ENCODE measurements at regions not wholly inside any gene's neighbourhood (a gene's known extent, or its start where the extent isn't known, plus 50 kb on each side); places are given as distances from the start of the nearest gene placed in this dataset.

GRCh38 chr20:57086066-57086465 lies 180.4 kb downstream of the BMP7 start:
- H3K4me1 ChIP-seq = peaks cover 4% of the 10 kb centered on the region
- ATAC-seq = no peak
- no peak overlapping the region for H3K4me3 ChIP-seq
- DNase-seq = no peak
- no peaks in the 10 kb centered on the region for H3K36me3 ChIP-seq
- intact Hi-C loops (cut with DNase I) = no loop called here
- TF ChIP-seq CTCF (IDR thresholded peaks at IDR 0.05) = no peak
- no peak overlapping the region for H3K27ac ChIP-seq
- H3K9me3 ChIP-seq = no peaks in the 10 kb centered on the region
- H3K27me3 ChIP-seq (ENCODE audit: low read depth) = peaks cover 12% of the 10 kb centered on the region

- H3K27ac ChIP-seq = no peak overlapping the region
- peaks cover 4% of the 10 kb centered on the region for H3K4me1 ChIP-seq
- no peaks in the 10 kb centered on the region for H3K9me3 ChIP-seq
- intact Hi-C loops (cut with DNase I) = no loop called here
- DNase-seq (no peak), ATAC-seq (no peak)
- no peak overlapping the region for H3K4me3 ChIP-seq
- TF ChIP-seq CTCF (IDR thresholded peaks at IDR 0.05) = no peak
- H3K36me3 ChIP-seq = no peaks in the 10 kb centered on the region
- H3K27me3 ChIP-seq (ENCODE audit: low read depth) = peaks cover 19% of the 10 kb centered on the region
Measured at GRCh38 chr20:57087102-57087501, 179.3 kb downstream of the BMP7 start.

- TF ChIP-seq CTCF (IDR thresholded peaks at IDR 0.05) = no peak
- Histone ChIP-seq H3K27me3 (ENCODE audit: low read depth) (peaks cover 23% of the 10 kb centered on the region), H3K27ac (no peak overlapping the region), H3K4me1 (peaks cover 4% of the 10 kb centered on the region), H3K4me3 (no peak overlapping the region), H3K9me3 (no peaks in the 10 kb centered on the region), H3K36me3 (no peaks in the 10 kb centered on the region)
- intact Hi-C loops (cut with DNase I) = no loop called here
- no peak for ATAC-seq
- DNase-seq = no peak
Measured at GRCh38 chr20:57087705-57088104, 178.7 kb downstream of the BMP7 start.

GRCh38 chr20:57088436-57088835 lies 178.0 kb downstream of the BMP7 start:
- DNase-seq = no peak
- no peaks in the 10 kb centered on the region for H3K9me3 ChIP-seq
- no peaks in the 10 kb centered on the region for H3K36me3 ChIP-seq
- intact Hi-C loops (cut with DNase I) = no loop called here
- no peak overlapping the region for H3K27ac ChIP-seq
- H3K4me1 ChIP-seq = peaks cover 4% of the 10 kb centered on the region
- no peak for TF ChIP-seq CTCF (IDR thresholded peaks at IDR 0.05)
- H3K27me3 ChIP-seq (ENCODE audit: low read depth) = peaks cover 23% of the 10 kb centered on the region
- no peak for ATAC-seq
- H3K4me3 ChIP-seq = no peak overlapping the region

- no peaks in the 10 kb centered on the region for H3K9me3 ChIP-seq
- DNase-seq (peak; percentile 73), ATAC-seq (peak; percentile 74 to 82)
- peaks cover 4% of the 10 kb centered on the region for H3K4me1 ChIP-seq
- intact Hi-C loops (cut with DNase I) = no loop called here
- no peak overlapping the region for H3K4me3 ChIP-seq
- peak; percentile 88 for TF ChIP-seq CTCF (IDR thresholded peaks at IDR 0.05)
- H3K27me3 ChIP-seq (ENCODE audit: low read depth) = peaks cover 23% of the 10 kb centered on the region
- no peaks in the 10 kb centered on the region for H3K36me3 ChIP-seq
- no peak overlapping the region for H3K27ac ChIP-seq
Measured at GRCh38 chr20:57089699-57090144, 176.7 kb downstream of the BMP7 start.

All from lower lobe of right lung (tissue), 2 donors.